Naive thymus-derived CD4-positive, alpha-beta T cell (primary cell): ENCODE measurements at regions not wholly inside any gene's neighbourhood (a gene's known extent, or its start where the extent isn't known, plus 50 kb on each side); places are given as distances from the start of the nearest gene placed in this dataset.

Source experiments
- ATAC-seq: fragments of 150-1000 bp; cut with Tn5 transposase; 2 replicates; pipeline ENCODE4 v1.10.0; 2021; ENCODE audit warnings: mild to moderate bottlenecking, moderate library complexity
- CTCF ChIA-PET: fragments of 350-600 bp; sonication (Branson Sonifier 250); formaldehyde crosslinking; loops from one replicate; lab custom pipeline; 2021; ENCODE audit warnings: antibody characterized with exemption; lab: Charles Lee
- POLR2A ChIA-PET: fragments of 350-600 bp; sonication (Branson Sonifier 250); formaldehyde crosslinking; loops from one replicate; lab custom pipeline; 2021; ENCODE audit warnings: antibody characterized with exemption, inconsistent platforms; lab: Charles Lee
- DNase-seq, 9 donors: peaks; one replicate each; pipeline versions ENCODE4 v3.0.0 to v3.0.0-alpha.2; 2020 to 2022; ENCODE audit warnings: mixed read lengths in 1 of 9
- H3K27ac ChIP-seq: one replicate; pipeline ENCODE4 v1.7.0; 2013; ENCODE audit warnings: mild to moderate bottlenecking, low read depth, low read length, moderate library complexity
- H3K27me3 ChIP-seq, 2 donors: one replicate each; pipeline ENCODE4 v1.7.0; 2013; ENCODE audit warnings: low read length in 2 of 2, mild to moderate bottlenecking in 2 of 2, moderate library complexity in 2 of 2; ENCODE audit not compliant: control insufficient read depth in 2 of 2, insufficient read depth in 2 of 2
- H3K36me3 ChIP-seq, 3 experiments: 1 replicate in 2 of 3; 2 replicates in 1 of 3; pipeline ENCODE4 v1.7.0; 2013; ENCODE audit warnings: low read length in 3 of 3, mild to moderate bottlenecking in 3 of 3, moderate library complexity in 1 of 3; ENCODE audit not compliant: insufficient read depth in 3 of 3, control insufficient read depth in 2 of 3
- H3K4me1 ChIP-seq, 2 donors: one replicate each; pipeline ENCODE4 v1.7.0; 2013; ENCODE audit warnings: low read length in 2 of 2, mild to moderate bottlenecking in 2 of 2, moderate library complexity in 1 of 2; ENCODE audit not compliant: control insufficient read depth in 2 of 2, insufficient read depth in 2 of 2
- H3K4me3 ChIP-seq: 2 replicates; pipeline ENCODE4 v1.7.0; 2013; ENCODE audit warnings: mild to moderate bottlenecking, low read length
- H3K9me3 ChIP-seq, 3 experiments: 1 replicate in 2 of 3; 2 replicates in 1 of 3; pipeline ENCODE4 v1.7.0; 2013; ENCODE audit warnings: low read length in 3 of 3; ENCODE audit not compliant: control insufficient read depth in 2 of 3
- H3K27ac Mint-ChIP-seq, 9 donors: one replicate each; pipeline ENCODE4 v1.8.0; 2020 to 2022; ENCODE audit warnings: mixed read lengths in 9 of 9, mild to moderate bottlenecking in 8 of 9, moderate library complexity in 5 of 9, inconsistent platforms in 2 of 9
- H3K27me3 Mint-ChIP-seq, 5 donors: one replicate each; pipeline ENCODE4 v1.8.0; 2021 to 2022; ENCODE audit warnings: mixed read lengths in 5 of 5, mild to moderate bottlenecking in 1 of 5
- H3K36me3 Mint-ChIP-seq, 5 donors: one replicate each; pipeline ENCODE4 v1.8.0; 2020 to 2022; ENCODE audit warnings: mixed read lengths in 5 of 5, mild to moderate bottlenecking in 3 of 5, inconsistent platforms in 1 of 5
- H3K4me1 Mint-ChIP-seq, 7 donors: one replicate each; pipeline ENCODE4 v1.8.0; 2020 to 2022; ENCODE audit warnings: mixed read lengths in 7 of 7, mild to moderate bottlenecking in 3 of 7, inconsistent platforms in 1 of 7
- H3K4me3 Mint-ChIP-seq, 10 donors: one replicate each; pipeline ENCODE4 v1.8.0; 2020 to 2022; ENCODE audit warnings: mild to moderate bottlenecking in 10 of 10, mixed read lengths in 10 of 10, moderate library complexity in 6 of 10, inconsistent platforms in 2 of 10
- H3K9me3 Mint-ChIP-seq, 11 donors: one replicate each; pipeline ENCODE4 v1.8.0; 2020 to 2022; ENCODE audit warnings: mixed read lengths in 11 of 11, mild to moderate bottlenecking in 4 of 11, inconsistent platforms in 1 of 11, moderate library complexity in 1 of 11
- intact Hi-C, 2 donors: fragments of 100-400 bp; cut with micrococcal nuclease; formaldehyde crosslinking; loops; one replicate each; pipeline ENCODE4 v1.15.1; 2023

DNA sequence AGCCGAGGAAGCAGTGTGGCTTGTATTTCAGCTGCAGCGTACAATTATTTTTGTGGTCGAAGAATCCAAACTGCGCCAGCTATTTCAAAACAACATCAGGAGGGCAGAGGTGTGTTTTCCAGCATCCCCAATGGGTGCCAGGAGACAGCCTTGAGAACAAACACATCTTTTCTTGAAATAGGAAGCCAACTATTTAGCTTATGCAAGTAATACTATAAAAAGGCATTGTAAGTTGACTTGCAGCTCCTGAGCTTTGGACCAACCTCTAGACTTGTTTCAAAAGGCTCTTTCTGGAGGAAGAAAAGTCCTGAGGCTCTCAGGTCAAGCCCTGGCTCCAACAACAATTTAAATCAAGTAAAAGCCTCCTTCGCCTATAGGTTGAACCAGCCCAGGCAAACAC, 86.6 kb upstream of the HNF1B start:
- intact Hi-C loops: no loop called here
- Mint-ChIP-seq H3K27me3 (peaks cover 6 to 27% (median 15%) of the 10 kb centered on the region in 5 donors), H3K36me3 (peaks cover 0 to 7% (median 0%) of the 10 kb centered on the region in 5 donors), H3K4me3 (no peak overlapping the region), H3K27ac (no peak overlapping the region), H3K9me3 (peaks cover 0 to 3% (median 0%) of the 10 kb centered on the region in 11 donors), H3K4me1 (peaks cover 0 to 43% (median 4%) of the 10 kb centered on the region in 7 donors)
- no peaks in the 10 kb centered on the region for H3K27me3 ChIP-seq
- DNase-seq (no peak), ATAC-seq (no peak)
- no peaks in the 10 kb centered on the region for H3K9me3 ChIP-seq
- POLR2A ChIA-PET: no interaction called here
- CTCF ChIA-PET: no interaction called here
- no peaks in the 10 kb centered on the region for H3K36me3 ChIP-seq
- H3K4me3 ChIP-seq: no peak overlapping the region
- no peak overlapping the region for H3K27ac ChIP-seq
- H3K4me1 ChIP-seq: no peaks in the 10 kb centered on the region

DNA sequence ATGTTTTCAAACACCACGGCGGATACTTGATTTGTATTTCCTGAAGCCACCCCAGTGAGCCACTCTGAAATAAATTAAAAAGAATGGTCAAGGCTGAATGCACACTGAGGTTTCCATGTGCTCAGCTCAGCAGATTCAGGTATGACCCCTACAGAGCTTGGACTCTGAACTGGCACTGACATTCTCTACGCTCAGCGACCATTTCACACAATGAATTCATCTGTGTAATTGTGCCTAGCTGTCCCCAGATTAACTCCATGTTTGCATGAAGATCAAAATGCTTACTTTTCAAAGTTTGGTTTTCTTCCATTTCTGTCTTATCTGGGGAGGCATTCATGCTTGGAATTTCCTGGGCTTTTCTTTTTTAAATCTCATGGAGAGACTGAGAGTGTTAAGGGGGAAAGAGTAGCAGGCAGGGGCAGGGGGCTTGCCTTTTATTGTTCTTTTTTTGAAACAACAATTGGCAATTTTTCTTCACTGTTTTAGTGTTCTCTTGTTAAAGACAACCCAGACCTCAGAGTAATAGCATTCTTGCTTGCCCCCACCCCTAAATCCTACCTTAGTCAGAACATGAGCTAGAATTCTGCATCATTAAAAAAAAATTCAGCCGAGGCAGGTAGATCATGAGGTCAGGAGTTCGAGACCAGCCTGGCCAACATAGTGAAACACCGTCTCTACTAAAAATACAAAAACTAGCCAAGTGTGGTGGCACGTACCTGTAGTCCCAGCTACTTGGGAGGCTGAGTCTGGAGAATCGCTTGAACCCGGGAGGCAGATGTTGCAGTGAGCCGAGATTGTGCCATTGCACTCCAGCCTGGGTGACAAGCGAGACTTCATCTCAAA, 85.5 kb upstream of the HNF1B start:
- no peaks in the 10 kb centered on the region for H3K27me3 ChIP-seq
- DNase-seq: no peak
- no peak overlapping the region for H3K4me3 Mint-ChIP-seq
- no peak for ATAC-seq
- no peaks in the 10 kb centered on the region for H3K36me3 ChIP-seq
- peaks cover 0 to 7% (median 0%) of the 10 kb centered on the region in 5 donors for H3K36me3 Mint-ChIP-seq
- ChIA-PET POLR2A (no interaction called here), CTCF (no interaction called here)
- intact Hi-C loops: no loop called here
- H3K27ac Mint-ChIP-seq: no peak overlapping the region
- no peak overlapping the region for H3K4me3 ChIP-seq
- no peaks in the 10 kb centered on the region for H3K4me1 ChIP-seq
- no peak overlapping the region for H3K27ac ChIP-seq
- H3K4me1 Mint-ChIP-seq: peaks cover 0 to 40% (median 6%) of the 10 kb centered on the region in 7 donors
- H3K9me3 Mint-ChIP-seq: peaks cover 0 to 2% (median 0%) of the 10 kb centered on the region in 11 donors
- peaks cover 0 to 23% (median 15%) of the 10 kb centered on the region in 5 donors for H3K27me3 Mint-ChIP-seq
- H3K9me3 ChIP-seq: no peaks in the 10 kb centered on the region

DNA sequence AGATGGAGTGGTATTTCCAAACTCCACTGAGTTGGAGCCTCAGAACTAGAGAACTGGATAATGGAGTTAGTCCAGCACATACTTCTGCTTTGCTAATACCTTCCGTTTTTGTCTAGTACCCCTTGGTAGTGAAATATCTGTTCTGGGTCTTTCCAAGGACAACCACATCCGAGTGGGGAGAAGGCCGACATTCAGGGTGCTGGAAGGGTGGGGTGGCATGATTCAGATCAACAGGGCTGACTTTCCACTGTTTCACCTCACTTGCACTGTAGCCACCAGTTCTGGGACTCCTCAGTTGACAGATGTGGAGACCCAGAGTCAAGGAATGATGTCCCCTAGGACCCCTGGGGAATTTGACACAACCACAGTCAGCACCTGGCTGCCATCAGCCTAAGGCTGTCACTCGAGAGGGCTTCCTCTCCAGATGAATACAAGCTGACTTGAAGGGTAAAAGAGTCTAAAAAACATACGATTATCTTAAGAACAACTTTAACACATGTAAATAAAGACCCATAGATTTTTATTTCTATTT, 84.8 kb upstream of the HNF1B start:
- no peaks in the 10 kb centered on the region for H3K4me1 ChIP-seq
- intact Hi-C loops: no loop called here
- no peaks in the 10 kb centered on the region for H3K27me3 ChIP-seq
- Mint-ChIP-seq H3K36me3 (peaks cover 0 to 7% (median 0%) of the 10 kb centered on the region in 5 donors), H3K4me1 (peaks cover 0 to 35% (median 6%) of the 10 kb centered on the region in 7 donors), H3K9me3 (peaks cover 0 to 2% (median 0%) of the 10 kb centered on the region in 11 donors), H3K4me3 (no peak overlapping the region), H3K27me3 (peaks cover 0 to 23% (median 17%) of the 10 kb centered on the region in 5 donors), H3K27ac (no peak overlapping the region)
- H3K9me3 ChIP-seq: no peaks in the 10 kb centered on the region
- ChIA-PET POLR2A (no interaction called here), CTCF (no interaction called here)
- ATAC-seq (peak; percentile 37), DNase-seq (no peak)
- no peak overlapping the region for H3K4me3 ChIP-seq
- no peak overlapping the region for H3K27ac ChIP-seq
- H3K36me3 ChIP-seq: no peaks in the 10 kb centered on the region

DNA sequence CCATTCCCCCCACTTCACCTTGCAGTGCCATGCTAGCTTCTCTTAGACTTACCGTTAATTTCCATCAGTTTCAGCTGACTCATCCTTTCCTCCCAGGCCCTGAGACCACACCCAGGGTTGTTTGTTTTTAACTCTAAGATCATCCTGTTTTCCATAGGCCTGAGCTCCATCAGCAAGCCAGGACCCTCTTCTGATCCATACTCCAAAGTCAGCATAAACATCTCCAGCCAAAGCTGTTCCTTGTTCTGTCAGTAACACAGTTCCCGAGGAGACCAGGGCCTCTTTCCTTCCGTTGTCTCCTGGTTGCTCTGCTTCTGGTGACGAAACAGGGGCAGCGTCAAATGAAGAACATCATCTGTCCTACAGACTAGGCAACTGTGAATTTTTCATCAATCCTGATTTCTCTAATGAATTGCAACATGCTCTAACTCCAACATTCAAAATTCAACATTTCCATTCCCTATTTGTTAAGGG, 83.8 kb upstream of the HNF1B start:
- Mint-ChIP-seq H3K4me1 (peaks cover 0 to 26% (median 6%) of the 10 kb centered on the region in 7 donors), H3K36me3 (peaks cover 0 to 5% (median 0%) of the 10 kb centered on the region in 5 donors), H3K27me3 (peaks cover 0 to 23% (median 19%) of the 10 kb centered on the region in 5 donors), H3K4me3 (peak overlapping the region in 1 of 10 donors; percentile 57), H3K27ac (peak overlapping the region in 1 of 9 donors; percentile 72), H3K9me3 (peaks cover 0 to 2% (median 0%) of the 10 kb centered on the region in 11 donors)
- ATAC-seq (no peak), DNase-seq (no peak)
- no peaks in the 10 kb centered on the region for H3K4me1 ChIP-seq
- H3K9me3 ChIP-seq: no peaks in the 10 kb centered on the region
- intact Hi-C loops: no loop called here
- no peaks in the 10 kb centered on the region for H3K36me3 ChIP-seq
- H3K27ac ChIP-seq: no peak overlapping the region
- ChIA-PET CTCF (no interaction called here), POLR2A (no interaction called here)
- H3K4me3 ChIP-seq: no peak overlapping the region
- no peaks in the 10 kb centered on the region for H3K27me3 ChIP-seq

DNA sequence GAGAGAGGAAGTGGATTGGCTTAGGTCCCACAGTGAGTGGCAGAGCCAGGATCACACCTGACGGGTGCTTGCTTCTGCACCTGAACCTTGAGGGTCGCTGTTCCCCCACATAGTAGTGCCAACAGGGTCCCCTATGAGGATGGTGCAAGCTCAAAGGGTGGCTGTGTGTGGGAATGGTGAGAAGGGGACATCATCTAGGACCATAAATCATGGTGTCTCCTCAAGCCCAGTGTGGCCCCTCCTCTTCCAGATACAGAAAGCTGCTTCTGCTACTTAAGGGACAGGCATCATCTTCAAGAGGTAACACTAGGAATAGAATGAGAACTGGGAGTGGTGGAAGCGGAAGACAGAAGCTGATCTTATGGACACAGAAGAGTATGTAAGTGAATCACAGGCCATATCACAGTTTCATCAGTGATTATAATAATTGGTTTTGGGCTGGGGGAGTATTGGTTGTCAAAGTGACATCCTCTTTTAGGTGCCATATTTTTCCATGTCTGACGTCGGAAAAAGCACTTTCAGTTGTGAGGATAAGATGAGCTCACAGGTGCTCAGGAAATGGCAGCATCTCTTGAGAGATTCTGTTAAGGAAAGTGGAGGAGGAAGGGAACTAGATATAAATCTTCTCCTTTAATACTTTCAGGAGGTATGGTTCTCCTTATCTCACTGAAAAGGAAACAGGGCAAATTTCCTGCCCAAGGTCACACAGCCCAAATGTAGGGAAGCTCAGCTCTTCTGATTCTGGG, 83.2 kb upstream of the HNF1B start:
- H3K4me3 Mint-ChIP-seq: peak overlapping the region in 1 of 10 donors; percentile 57
- no peaks in the 10 kb centered on the region for H3K4me1 ChIP-seq
- no peaks in the 10 kb centered on the region for H3K36me3 ChIP-seq
- peaks cover 0 to 20% (median 6%) of the 10 kb centered on the region in 7 donors for H3K4me1 Mint-ChIP-seq
- ChIA-PET CTCF (interaction anchor here (0.6 kb wide), 1 partner anchor 682 kb away, joined by 4 read pairs; no protein-coding TSS in a partner anchor), POLR2A (no interaction called here)
- no peaks in the 10 kb centered on the region for H3K9me3 ChIP-seq
- no peak for ATAC-seq
- H3K27me3 Mint-ChIP-seq: peaks cover 0 to 23% (median 19%) of the 10 kb centered on the region in 5 donors
- no peak overlapping the region for H3K27ac ChIP-seq
- H3K9me3 Mint-ChIP-seq: peaks cover 0 to 2% (median 0%) of the 10 kb centered on the region in 11 donors
- intact Hi-C loops: no loop called here
- peaks cover 0 to 5% (median 0%) of the 10 kb centered on the region in 5 donors for H3K36me3 Mint-ChIP-seq
- no peak for DNase-seq
- peak overlapping the region in 1 of 9 donors; percentile 72 for H3K27ac Mint-ChIP-seq
- no peaks in the 10 kb centered on the region for H3K27me3 ChIP-seq
- H3K4me3 ChIP-seq: no peak overlapping the region

DNA sequence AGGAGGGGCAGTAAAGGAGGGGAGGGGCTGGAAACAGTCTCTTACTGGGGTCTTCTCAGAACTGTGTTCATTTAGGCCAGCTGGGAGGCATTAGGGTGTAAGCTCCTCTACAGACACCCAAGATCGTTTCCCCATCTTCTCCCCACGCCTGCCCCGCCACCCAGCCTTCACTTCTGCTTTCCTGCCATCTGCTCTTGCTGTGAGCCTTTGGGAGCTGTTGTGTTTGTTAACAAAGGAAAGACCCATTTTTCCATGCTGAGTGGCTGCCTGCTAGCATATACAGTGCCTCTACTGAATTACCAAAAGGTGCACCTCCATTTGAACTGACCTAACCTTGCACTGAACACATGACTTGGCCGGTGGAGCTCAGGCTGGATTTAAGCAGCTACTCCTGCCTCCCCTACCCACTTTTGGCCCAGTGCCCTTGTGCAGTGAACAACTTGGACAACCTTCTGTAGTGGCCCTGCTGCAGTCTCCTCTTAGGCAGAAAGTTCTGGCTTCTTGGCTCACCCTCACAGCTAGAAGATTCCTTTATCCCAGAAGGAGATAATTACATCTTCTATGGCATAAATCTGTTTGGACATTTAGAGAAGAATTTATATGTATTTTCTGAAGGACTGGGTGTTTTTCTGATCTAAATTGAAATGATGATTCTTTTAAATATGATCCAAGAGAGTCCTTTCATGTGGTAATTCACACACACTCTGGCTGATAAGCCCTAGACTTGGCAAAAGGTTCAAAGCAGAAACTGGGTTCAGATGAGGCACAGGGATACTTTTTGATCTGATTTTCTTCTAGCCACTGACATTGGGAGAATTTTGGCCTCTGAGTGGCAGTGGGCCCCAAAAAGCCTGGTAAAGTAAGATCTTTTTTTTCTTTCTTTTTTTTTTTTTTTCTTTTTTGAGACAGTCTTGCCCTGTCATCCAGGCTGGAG, 81.9 kb upstream of the HNF1B start:
- no peaks in the 10 kb centered on the region for H3K4me1 ChIP-seq
- H3K36me3 ChIP-seq: no peaks in the 10 kb centered on the region
- no peak overlapping the region for H3K4me3 Mint-ChIP-seq
- peaks cover 0 to 16% (median 6%) of the 10 kb centered on the region in 7 donors for H3K4me1 Mint-ChIP-seq
- CTCF ChIA-PET: no interaction called here
- H3K27me3 Mint-ChIP-seq: peaks cover 2 to 24% (median 17%) of the 10 kb centered on the region in 5 donors
- intact Hi-C loops: no loop called here
- H3K27ac ChIP-seq: no peak overlapping the region
- H3K9me3 Mint-ChIP-seq: peaks cover 0 to 2% (median 0%) of the 10 kb centered on the region in 11 donors
- no peak overlapping the region for H3K27ac Mint-ChIP-seq
- POLR2A ChIA-PET: no interaction called here
- H3K4me3 ChIP-seq: no peak overlapping the region
- peaks cover 0 to 5% (median 0%) of the 10 kb centered on the region in 5 donors for H3K36me3 Mint-ChIP-seq
- no peaks in the 10 kb centered on the region for H3K27me3 ChIP-seq
- H3K9me3 ChIP-seq: no peaks in the 10 kb centered on the region
- ATAC-seq: peak; percentile 59
- DNase-seq: no peak
